ENCODE measurements at regions not wholly inside any gene's neighbourhood (a gene's known extent, or its start where the extent isn't known, plus 50 kb on each side); places are given as distances from the start of the nearest gene placed in this dataset.

DNA sequence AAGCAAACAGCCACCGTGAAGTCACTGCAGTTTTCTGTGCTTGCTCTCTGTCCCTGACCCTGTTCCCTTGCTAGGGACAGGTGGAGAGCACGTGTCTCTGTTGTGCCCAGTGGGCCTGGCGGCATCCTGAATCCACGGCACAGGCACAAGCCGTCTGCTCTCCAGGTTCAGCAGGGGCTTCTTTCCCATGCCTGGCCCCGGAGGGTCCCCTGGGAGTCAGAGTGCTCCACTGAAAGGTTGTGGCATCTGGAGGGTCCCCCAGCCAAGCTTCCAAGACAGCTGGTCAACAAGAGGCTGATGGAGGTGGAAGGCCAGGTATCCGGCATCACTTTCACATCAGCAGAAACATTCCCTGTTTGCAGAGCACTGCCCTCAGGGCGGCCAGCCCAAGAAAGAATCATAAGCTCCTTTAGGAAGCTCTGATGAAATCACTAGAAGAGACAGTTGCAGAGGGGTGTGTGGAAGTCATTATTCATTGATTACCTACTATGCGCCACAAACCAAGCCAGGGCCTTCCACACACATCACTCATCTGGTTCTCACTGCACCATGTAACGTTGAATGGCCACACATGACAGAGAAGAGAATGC is 346.4 kb upstream of the B3GAT1 start:
- DNase-seq = no peak

DNA sequence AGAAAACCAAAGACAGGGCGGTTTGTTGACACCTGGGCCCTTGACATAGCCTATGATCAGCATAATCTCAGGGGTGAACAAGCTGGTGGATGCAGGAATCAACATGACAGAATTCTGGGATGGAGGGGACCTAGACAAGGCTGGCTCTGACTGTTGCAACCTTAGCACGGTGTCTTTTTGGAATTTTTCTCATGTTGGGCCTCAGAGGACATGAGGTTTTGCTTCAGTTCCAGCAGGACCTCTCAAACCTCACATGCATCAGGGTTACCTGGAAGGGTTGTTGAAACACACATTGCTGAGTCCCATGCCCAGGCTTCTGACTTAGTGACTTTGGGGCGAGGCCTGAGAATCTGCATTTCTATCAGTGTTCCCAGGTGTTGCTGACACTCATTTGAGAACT is 345.6 kb upstream of the B3GAT1 start:
- DNase-seq = no peak

DNA sequence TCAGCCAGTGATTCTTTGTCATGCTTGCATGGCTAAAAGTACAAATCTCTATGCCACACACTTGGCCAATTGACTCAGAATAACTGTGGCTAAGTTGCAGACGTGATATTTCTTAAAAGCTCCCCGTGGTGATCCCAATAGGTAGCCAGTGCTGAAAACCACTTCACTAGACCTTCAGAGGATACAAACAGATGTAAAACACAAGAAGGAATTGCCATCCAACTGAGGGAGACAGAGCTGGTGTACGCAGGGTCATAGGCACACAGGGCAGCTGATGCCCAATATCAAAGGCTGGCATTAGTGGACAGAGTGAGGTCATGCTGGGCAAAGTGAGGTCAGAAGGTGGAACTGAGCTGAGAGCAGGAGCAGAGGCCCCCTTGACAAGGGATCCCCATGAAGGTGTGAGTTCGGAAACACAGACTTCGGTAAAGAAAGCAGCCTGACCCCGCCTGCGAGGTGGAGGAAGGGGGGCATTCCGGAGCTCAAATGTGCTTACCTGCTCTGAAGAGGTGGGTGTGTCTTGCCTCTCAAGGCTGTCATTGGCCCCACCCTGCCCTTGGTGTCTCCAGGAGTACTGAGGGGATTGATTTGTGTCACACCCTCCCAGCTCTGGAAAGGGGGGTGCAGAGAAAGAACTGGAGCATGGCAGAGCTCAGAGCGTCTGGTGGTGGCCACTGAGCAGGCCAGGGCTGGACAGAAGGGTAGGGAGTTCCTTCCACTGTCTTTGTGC is 344.9 kb upstream of the B3GAT1 start:
- no peak for DNase-seq

DNA sequence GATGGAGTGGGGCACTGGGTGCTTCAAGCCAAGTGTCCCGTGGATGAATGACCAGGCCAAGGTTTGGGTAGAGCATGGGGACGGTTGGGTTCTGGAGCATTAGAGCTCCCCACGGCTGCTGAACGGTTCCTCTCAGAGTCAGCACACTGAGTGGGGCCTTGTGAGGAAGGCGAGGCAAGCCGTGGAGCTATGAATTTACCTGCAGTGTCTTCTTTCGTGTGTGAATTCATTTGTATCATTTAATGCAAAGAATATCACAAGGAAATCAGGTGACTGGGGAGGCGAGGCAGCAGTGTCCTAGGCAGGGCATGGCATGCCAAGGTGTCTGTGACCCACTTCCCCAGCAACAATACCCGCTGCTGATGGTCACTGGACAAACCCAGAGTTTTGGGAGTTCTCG is 343.5 kb upstream of the B3GAT1 start:
- DNase-seq = no peak

DNA sequence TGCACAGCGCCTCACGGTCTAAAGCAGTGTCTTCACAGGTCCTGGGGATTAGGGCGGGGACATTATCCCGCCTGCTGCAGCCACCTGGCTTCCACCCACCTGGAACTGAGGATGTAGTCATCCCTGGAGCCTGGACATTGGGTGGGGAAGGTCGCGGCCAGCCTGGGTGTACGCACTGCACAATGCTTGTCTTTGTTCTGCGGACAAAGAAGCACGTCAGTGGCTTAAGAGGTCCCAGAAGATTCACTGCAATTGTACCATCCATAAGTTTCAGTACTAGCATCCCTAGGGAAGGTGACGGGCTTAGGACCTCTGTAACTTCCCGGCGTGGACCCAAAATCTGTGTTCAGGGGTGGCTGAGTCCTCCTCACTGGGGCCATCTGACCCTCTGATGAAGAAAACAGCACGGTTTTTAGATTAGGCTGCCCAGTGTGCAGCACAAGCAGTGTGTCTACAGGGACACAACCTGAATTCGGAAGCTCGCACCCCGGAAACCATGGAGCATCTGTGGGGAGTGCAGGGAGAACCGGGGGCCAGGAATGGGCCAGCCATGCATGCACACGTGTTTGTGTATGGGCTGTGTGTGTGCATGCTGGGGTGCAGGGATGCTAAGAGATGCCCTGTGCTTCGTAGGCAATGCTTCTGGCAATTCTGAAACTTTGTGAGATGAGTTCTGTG is 342.6 kb upstream of the B3GAT1 start:
- no peak for DNase-seq

DNA sequence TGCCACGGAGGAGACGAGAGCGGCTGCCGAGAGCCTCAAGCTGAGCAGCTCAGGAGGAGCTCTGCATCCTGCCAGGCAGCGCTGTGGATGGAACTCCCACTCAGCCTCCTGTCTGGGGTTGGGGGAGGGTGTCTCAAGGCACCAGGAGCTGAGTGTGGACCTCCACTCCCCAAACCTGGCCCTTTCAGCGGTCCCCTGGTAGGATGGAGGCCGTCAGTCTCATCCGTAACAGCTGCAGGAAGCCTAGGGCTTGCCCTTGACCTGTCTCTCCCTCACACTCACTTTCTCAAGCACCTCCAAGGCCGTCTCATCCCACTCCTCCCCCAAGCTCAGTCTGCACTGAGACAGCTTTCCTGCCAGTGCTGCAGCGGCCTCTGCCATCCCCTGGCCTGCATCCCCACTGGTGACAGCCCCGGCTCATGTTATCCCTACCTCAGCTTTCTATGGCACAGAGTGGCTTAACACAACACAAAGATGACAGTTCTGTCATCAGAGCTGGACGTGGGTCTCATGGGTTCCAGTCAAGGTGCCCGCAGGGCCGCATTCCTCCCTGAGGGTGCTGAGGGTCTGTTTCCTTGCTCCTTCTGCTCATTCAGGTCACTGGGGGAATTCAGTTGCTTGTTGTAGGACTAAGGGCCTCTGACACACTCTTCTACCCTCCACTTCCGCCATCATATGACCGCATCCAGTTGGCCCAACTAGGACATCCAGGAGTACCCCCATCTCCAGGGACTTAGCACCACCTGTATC is 341.9 kb upstream of the B3GAT1 start:
- DNase-seq = no peak

DNA sequence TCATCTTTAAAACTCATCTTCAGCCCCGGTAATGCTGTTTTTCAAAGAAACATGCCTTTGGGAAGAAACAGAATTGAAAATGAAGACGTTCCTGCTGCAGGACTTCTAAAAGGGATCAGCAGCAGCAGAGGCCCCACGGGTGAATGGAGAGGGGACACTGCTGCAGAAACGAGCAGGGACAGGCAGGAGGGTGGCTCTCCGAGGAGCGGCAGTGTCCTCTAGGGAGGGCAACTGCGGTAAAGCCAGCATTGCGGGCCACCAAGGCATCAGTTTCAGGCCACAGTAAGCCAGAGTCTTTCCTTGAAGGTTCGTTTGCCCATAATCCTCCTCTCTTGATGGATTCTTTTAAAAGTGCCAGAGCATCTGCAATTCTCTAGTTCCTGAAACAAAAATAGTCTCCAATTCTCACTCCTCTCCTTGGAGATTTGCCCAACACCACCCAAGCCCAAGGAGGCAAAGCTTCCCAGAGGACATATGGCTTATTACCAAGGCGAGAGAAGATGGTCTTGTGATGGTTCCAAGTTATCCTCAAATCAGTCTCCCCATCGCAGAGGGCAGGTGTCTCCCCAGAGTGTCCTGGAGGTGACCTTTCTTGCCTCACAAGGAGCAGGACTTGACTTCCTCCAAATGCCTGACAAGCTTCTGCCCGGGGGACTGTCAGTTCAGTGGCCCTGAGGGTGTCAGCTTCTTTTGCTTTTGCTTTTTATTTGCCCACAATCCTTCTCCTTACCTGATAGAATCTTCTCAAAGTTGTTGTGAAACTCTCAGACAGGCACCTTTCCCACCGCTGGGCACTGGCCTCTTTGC is 341.1 kb upstream of the B3GAT1 start:
- DNase-seq = no peak

DNA sequence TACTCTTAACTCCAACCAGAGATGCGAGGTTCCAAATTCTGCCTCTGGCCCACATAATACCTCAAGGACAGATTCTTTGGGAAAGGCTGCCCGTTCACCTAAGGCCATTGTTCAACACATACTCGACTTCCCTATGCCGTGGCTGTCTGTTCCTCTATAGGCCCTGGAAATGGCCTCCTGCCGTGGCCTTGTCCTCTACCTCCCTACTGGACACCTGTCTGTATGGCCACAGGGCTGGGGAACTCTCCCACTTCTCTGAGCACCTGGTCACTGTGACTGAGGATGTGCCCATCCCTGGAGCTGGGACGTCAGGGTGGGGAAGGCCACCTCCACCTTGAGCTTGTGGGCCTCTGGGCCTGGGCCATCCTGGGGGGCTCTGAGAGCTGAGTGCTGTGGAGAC is 340.5 kb upstream of the B3GAT1 start:
- DNase-seq = no peak

DNA sequence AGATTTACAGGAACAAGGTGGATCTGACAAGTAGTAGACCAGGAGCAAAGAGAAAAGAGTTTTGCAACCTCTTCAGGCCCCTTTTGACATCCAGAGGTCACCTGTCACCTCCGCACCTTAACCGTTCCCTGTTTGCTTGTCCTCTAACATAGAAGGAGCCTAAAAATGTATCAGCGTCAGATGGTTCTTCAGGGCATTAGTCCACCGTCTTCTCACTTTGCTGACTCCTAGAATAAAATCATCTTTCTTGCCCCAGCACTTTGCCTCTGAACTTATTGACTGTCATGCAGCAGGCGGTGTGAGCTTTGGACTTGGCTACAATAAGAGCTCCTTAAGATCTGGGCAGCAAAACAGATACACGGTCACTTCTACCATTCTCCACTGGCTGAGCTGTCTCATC is 339.7 kb upstream of the B3GAT1 start:
- DNase-seq = no peak

DNA sequence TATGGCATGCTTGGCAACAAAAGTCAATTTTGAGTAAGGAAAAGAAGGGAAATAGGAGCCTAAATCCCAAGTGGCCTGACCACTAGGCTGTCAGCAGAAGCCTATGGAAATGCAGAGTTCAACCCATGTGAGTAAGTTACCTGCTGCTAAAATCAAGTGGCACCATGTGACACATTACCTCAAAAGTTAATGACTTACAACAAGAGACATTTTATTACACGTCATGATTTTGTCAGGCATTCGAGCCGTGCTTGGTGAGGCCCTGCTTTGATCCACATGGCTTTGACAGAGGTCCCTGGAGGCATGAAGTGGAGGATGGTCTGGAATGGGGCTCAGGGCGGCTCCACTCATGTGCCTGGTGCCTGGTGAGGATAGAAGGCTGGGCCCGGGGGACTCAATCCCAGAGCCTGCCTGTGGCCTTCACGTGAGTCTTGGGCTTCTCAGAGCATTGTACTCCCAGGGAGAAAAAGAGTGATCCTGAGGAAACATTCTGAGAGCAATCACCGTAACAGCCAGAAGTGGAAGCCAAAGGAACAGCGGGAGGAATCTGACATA is 339.1 kb upstream of the B3GAT1 start:
- DNase-seq = no peak

DNA sequence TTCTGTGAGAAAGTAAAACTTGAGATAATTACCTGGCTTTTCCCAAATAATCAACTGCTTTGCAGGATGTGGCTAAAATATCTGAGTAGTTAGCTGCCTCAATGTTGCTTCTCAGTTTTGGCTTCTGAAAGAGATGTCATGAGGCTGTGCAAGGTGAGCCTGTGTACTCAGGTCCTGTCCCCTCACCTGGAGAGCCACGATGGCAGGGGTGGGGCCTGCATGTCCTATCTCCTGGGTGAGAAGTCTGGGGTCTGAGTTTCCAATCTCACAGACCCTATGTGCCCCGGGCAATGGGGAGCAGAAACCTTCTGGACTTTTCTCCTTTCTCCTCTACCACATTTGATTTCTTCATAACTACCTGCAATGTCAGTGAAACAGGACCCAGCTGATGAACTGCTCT is 338.6 kb upstream of the B3GAT1 start:
- no peak for DNase-seq

DNA sequence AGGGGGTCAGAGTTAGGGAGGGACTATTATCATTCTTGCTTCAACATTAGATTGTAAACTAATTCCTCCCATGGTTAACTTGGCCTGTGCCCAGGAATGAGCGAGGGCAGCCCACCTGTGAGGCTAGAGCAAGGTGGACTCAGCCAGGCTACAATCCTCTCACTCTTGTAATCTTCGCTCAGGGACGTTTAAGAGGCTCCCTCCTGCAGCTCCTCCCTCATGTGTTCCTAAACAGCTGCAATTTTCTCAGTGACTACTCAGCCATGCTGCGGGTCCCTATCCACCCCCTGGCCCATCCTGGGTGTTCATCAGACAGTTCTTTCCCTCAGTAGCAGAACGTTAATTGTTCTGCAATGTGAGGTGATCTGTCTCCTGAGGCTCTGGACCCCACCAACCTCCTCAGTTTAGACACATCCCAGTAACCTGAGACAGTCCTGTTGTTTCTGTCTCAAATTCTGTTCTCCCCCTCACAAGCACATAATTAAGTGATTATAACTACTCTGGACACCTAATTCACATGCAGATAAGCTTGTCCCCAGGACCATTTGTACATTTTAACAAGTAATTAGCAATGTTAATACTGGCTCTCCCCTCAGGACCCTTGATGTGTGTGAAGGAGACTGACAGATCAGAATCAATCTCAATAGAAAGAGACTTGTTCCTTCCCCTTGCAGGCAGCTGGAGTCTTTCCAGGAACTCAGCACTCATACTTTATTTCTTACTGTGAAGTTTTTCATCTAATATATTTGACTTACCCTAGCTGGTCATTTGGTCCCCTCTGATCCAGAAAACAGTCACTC is 337.2 kb upstream of the B3GAT1 start:
- DNase-seq = no peak

DNA sequence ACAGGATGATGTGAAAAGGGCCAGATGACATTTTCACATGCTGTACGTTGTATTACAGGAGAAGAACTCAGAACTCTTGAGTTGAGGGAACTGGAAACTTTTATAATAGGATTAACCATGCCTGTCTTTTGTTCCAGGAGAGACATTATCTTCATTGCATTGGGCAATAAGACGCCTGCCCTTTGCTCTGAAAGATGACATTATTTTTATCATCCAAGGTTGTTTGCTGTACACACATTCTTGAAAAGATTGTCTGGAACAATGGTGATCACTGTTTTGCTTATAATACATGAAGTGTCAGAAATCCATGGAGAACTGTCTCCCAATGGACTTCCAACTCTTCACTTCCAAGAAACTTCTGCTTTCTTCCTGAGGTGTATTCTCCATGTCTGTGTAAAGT is 334.6 kb upstream of the B3GAT1 start:
- DNase-seq = no peak

DNA sequence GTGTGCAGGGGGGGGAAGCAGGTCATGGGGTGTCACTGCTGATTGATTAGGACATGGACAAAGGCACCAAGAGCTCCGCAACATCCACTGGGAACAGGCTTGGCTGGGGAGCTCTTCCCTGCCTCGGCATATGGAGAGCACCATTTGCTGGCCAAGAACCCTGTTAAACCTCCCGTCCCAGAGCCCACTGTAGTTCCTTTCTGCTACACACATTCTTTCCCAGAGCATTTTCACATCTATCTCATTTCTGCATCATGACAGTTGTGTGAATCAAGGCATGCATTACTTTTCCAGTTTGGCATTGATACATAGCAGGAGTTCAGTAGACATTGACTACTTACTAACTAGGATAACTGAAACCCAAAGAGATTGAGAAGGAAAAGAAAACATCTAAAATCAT is 333.4 kb upstream of the B3GAT1 start:
- DNase-seq = no peak

DNA sequence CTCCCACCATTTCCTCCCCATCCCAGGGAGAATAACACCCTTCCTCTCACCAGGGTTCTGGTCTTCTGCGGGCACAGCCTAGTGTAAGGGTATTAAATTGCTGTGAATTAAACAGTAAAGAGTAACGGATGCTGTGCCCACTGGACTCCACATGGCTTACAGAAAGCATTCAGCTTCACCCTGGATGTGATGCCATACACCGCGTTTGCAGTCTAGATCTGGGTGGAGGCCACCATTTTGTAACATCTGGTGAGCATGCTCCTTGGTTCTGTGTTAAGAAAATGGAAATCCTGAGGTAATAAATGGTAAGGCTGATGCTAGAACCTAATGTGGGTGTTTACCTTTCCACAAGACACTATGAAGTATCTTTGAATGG is 331.8 kb upstream of the B3GAT1 start:
- no peak for DNase-seq

DNA sequence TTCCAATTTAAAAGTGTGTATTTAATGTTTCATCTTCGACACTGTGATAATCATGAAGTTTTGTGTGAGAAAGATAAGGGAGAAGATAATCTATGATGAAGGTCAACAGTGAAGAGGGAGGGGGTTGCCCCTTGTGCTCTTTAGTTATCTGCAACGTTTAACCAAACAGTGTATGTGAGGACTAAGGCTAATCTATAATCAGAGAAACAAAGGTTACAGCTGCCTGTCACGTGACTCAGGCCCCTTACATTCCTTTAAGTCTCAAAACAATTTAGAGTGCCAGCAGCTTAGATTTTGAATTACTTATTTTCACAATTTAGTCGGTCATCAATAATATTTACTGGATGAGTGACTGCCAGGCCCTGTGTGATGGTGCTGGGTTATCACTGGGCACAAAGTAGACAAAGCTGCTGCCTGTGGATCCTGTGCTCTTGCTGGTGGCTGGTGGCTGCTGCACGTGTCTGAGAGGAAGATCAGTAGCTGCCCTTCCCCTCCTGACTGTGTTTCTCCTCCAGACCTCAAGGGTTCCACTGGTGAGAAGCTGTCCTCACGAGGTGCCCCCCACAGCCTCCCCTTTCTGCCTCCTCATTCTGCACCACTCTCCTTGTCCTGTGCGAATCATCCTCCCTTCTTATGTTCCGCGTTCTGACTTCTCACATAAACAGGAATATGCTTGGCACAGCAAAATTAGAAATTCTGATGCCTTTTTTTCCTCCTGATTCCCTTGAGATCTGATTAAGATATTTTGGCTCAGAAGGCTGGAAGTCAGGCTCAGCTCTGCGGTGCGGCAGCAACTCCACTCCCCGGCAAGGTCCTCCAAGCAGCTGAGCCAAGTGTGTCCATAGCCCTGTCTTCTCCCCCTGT is 331.1 kb upstream of the B3GAT1 start:
- DNase-seq = no peak

DNA sequence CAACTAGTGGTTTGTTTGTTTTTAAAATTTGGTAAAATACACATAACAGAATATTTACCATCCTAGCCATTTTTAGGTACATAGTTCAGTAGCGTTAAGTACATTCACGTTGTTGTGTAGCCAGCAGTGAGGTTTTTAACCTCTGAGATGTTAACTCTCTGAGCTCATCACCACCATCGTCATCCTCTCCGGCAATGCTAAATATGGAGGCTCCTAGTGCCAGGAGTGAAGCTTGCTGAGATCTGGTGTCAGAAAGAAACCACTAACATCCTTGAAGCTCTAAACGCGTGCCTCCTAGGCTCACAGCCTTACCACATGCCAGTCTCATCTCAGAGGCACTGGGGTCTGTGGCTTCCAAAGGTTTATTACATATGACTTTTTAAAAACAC is 330.2 kb upstream of the B3GAT1 start:
- DNase-seq = no peak

DNA sequence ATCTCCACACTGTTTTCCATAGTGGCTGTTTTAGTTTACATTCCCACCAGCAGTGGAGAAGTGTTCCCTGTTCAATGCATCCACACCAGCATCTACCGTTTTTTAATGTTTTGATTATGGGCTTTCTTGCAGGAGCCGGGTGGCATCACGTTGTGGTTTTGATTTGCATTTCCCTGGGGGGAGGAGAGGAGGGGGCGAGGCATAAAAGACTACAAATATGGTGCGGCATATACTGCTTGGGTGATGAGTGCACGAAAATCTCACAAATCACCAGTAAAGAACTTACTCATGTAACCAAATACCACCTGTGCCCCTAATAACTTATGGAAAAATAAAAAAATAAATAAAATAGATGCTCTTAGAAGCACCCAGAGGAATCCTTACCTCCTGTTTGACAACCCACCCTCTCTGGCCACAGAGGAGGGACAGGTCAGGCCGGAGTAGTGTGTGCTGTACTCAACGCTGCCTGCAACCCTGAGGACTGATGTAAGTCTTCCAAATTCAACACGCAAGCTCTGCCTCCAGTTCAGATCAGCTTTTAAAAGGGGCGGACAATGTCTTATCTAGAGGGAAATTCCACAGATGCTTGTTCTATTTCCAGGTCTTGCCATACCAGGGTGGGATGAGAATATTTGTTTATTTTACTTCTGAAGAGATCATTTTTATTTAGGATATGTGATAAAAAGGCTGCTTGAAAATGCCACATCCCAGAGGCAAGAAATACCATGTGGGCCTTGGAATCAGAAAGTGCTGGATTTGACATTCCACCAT is 329.6 kb upstream of the B3GAT1 start:
- DNase-seq = no peak

DNA sequence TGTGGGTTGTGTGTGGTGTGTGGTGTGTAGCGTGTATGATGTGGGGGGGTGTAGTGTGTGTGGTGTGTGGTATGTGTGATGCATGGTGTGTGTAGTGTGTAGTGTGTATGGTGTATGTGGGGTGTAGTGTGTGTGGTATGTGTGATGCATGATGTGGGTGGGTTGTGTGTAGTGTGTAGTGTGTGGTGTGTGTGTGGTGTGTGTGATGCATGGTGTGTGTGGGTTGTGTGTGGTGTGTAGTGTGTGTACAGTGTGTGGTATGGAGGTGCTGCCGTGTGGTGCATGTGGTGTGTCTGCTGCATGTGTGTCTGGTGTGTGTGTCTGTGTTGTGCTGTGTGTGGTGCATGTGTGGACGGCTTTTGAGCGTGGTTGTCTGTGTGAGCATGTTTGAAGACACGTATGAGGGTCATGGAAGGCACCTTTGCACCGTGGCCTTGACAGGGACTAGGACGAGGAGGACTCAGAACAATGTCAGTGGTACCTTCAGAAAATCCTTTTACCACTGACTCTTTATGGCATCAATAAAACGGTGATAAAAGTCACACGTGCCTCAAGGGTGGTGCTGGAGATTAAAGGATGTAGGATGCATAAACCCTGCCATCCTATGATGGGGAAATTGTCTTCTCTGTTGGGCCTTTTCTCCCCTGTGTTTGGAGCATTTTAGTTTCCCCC is 328.7 kb upstream of the B3GAT1 start:
- DNase-seq = no peak
